Activated CD4-positive, alpha-beta T cell treated with anti-CD3 and anti-CD28 coated beads, Interleukin-2, amount 50 U/mL, for 24 hours (primary cell): ENCODE measurements at regions not wholly inside any gene's neighbourhood (a gene's known extent, or its start where the extent isn't known, plus 50 kb on each side); places are given as distances from the start of the nearest gene placed in this dataset.

ENCODE experiments used
- DNase-seq, 2 donors: peaks; one replicate each; pipeline ENCODE4 v3.0.0-alpha.2; 2020; ENCODE audit warnings: low read depth in 1 of 2, low spot score in 1 of 2

- DNase-seq: no peak
Observed at GRCh38 chr1:234975941-234976860, 152.4 kb downstream of the TOMM20 start.

GRCh38 chr1:234975122-234975940, 153.3 kb downstream of the TOMM20 start:
- no peak for DNase-seq

- no peak for DNase-seq
Observed at GRCh38 chr1:234973426-234974250, 155.0 kb downstream of the TOMM20 start.

- no peak for DNase-seq
Observed at GRCh38 chr1:234972411-234973191, 156.0 kb downstream of the TOMM20 start.

- no peak for DNase-seq
Observed at GRCh38 chr1:234971586-234972297, 156.9 kb downstream of the TOMM20 start.

GRCh38 chr1:234970731-234971476, 157.7 kb downstream of the TOMM20 start:
- no peak for DNase-seq

- DNase-seq: no peak
Observed at GRCh38 chr1:234970401-234970730, 158.3 kb downstream of the TOMM20 start.

GRCh38 chr1:234969581-234970400, 158.8 kb downstream of the TOMM20 start:
- DNase-seq: no peak

GRCh38 chr1:234969011-234969441, 159.6 kb downstream of the TOMM20 start:
- no peak for DNase-seq

- DNase-seq: no peak
Observed at GRCh38 chr1:234968451-234968850, 160.2 kb downstream of the TOMM20 start.

- no peak for DNase-seq
Observed at GRCh38 chr1:234967121-234967520, 161.5 kb downstream of the TOMM20 start.

GRCh38 chr1:234965111-234965510, 163.5 kb downstream of the TOMM20 start:
- DNase-seq: no peak

GRCh38 chr1:234963904-234964702, 164.5 kb downstream of the TOMM20 start:
- DNase-seq: no peak

- DNase-seq: peak; percentile 60 to 89
Observed at GRCh38 chr1:234963180-234963903, 165.3 kb downstream of the TOMM20 start.

GRCh38 chr1:234962340-234962989, 166.2 kb downstream of the TOMM20 start:
- no peak for DNase-seq
